NCI-H446 treated with DMSO at 0.1 percent for 48 hours (cell line): ENCODE measurements at regions not wholly inside any gene's neighbourhood (a gene's known extent, or its start where the extent isn't known, plus 50 kb on each side); places are given as distances from the start of the nearest gene placed in this dataset.

Source experiments
- DNase-seq: peaks from one replicate; lab custom pipeline; 2025; lab: John Stamatoyannopoulos, UW

DNA sequence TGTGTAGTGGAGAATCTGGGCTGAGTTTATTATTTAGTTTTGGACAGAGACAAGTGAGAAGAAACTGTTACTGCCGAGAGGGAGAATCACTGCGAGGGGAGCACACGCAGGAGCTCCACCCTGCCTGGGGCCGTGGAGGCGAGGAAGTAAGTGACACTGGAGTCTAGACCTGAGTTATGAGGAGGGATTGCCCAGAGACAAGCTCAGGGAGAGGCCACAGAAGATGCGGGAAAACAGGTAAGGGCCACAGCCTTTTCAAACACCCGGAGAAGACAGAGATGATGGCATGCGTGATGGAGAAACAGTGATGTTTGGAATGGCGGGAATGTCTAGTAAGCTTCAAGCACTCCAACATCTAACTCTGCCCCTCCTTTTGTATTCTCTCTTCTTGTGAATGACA is 84.1 kb downstream of the TNFSF11 start:
- no peak for DNase-seq

DNA sequence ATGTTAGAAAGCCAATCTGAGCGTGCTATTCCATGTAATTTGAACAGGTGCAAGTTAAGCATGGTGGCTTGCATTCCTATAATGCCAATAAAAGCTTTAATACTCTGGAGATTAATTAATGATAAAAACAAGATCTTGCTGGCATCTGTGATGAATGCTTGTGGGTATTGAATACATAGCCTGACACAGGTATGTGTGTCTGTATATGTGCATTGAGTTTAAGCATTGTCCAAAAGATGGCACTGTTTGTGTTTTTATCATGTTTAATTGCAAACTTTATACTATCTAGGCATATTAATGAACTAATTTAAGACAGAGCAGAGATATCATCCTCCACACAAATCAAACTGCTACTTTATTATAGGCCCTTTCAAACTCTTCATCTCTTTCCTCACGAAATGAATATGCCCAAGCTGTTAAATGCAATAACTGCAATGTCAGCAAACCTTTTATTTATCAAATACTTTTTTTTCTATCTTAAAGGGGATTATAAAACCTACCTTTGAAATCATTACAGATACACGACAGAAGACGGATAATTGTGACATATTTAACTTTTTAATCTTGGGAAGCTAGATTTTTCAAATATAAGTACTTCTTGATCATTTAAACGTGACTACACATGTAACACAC is 86.5 kb downstream of the TNFSF11 start:
- DNase-seq: no peak

DNA sequence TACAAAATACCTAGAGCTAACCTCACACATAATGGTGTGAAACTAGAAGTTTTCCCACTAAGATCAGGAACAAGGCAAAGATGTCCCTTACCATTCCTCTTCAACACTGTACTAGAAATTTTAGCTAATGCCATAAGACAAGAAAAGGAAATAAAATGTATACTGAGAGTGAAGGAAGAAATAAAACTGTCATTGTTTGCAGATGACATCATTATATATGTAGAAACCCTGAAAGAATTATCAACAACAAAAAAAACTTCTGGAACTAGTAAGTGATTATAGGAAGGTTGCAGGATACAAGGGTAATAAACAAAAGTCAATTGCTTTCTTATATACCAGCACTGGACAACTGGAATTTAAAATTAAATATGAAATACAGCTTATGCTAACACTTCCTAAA is 93.7 kb downstream of the TNFSF11 start:
- DNase-seq: no peak

GRCh38 chr13:42671502-42671901 is 97.5 kb downstream of the TNFSF11 start:
- DNase-seq: no peak

DNA sequence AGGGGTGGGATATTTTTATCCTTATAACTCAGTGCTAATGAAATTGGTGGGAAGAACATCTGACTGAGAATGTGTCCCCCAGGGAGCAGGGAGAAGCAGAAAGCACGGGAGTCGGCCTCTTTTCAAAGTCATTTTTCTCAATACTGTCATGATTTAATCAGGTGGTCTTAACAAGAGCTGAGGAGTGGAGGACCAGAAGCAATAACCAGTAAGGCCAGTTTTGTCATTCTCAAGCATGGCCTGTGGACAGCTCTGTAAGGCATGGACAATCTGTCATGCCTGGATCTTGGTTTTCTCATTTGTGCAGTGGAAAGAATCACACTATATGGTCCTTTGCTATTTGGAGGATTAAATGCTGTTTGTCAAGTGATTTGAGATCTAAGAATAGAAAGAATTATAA is 99.7 kb downstream of the TNFSF11 start:
- no peak for DNase-seq

DNA sequence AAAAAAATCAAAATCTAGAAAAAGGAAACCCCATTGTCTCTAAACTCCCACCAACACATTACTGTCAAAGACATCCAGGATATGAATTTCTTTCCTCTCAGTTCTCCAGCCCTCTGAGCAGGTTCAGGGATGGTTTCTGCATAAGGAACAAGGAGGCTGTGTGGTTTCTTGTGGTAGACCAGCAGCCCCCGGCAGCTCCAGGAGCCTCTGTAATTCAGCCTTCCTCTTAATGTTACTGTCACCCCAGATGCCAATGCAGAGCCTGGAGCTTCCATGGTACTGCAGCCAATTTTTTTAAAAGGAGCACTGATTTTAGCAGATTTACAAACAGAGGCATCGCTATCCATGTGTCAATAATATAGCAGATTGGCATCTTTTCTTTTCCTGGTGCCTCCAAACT is 100.6 kb upstream of the FAM216B start:
- DNase-seq: no peak

DNA sequence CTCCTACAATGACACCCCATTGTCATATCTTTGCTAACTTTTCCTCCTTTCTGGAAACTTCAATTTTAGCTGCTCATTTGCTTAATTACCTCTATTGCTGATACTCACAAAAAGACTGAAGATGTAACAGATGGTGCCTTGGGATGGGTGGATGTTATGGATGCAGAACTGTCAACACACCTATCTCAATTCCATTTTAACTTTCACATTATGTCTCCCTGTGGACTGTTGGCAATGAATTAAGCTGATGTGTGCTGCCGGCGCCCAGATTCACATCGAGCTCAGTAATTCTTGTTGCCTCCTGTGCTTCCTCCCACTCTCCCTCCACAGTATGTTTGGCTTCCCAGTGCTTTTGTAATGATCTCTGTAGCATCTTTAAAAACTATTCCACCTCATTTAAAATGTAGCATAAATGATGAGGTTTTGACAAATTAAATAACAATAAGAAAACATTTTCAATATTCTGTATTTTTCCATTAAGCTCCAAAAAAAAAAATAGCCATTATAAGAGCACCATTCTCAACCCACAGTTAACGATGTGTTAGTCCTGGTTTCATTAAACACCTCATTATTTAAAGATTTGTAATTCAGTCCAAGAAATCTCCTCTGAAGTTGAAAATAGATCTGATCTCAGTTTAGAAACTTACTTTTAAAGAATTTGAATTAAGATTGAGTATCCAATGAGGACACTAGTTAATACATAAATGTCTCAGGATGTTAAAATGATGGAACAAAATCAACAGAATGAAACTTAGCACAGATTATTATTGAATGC is 99.9 kb upstream of the FAM216B start:
- DNase-seq: peak; percentile 17

DNA sequence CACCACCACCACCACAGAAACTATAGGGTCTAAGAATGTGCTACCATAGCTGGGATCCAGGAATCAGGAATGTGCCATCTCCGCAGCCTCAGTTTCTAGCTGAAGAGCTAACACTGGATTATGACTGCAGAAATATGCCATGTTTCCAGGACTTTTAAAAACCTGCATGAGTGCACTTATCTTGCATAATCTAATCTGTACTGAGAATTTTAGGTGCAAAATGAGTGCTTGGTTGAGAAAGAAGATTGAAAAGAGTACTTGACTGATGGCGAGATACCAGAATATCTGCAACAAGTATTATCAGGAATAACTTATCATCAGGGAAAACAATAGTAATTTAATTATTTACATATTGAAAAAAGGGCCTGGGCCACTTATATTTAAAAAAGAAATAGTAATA is 97.2 kb upstream of the FAM216B start:
- no peak for DNase-seq

DNA sequence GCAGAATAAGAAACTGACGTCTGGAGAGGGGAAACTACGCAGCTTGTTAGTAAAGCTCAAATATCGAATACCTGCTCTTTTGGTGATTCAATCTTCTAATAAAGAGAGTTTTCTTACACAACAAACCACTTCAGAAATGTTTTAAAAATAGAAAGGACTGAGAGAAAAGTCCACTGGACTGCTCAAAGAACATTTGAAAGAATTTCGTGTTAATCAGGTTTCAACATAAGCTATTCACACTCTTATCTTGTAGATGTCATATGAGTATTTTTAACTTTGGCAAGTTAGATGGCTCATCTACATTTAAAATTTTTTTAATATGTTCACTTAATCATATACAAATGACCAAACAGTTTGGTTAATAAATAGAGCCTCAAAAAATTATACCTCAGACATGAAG is 95.6 kb upstream of the FAM216B start:
- DNase-seq: no peak

DNA sequence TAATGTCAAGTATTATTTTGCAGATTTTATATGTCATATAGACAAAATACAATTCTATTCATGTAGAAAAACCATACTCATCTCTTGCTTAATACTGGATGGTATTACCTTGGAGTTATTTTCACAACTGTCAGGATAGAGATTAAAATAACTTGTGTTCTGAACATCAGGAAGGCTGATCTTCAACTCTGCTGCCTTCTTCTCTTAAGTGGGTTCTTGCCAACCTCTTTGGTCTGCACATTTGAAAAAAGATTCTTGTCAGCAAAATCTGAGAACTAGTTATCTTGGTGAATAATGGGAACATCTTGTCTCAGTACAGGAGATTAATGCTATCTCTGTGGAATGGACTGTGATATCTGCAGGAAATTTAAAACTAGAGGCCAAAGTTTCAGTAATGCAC is 95.2 kb upstream of the FAM216B start:
- DNase-seq: no peak

GRCh38 chr13:42688821-42689220 is 92.6 kb upstream of the FAM216B start:
- DNase-seq: no peak

- no peak for DNase-seq
These were observed 85.2 kb upstream of the FAM216B start for GRCh38 chr13:42696191-42696590.

DNA sequence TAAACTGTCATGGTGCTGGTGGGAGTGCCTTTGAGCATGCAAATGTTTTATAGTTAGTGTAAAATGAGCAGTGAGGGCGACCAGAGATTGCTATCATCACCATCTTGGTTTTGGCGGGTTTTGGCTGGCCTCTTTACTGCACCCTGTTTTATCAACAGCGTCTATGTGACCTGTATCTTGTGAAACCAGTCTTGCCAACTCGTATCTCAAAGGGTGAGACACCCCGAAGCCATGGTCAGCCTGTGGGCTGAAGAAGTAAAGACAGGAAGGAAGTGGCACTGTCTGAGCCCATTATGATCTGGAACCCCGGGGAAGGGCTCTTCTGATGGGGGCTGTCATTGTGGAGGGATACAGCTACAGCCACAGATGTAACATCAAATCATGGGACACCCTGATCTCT is 81.5 kb upstream of the FAM216B start:
- no peak for DNase-seq

DNA sequence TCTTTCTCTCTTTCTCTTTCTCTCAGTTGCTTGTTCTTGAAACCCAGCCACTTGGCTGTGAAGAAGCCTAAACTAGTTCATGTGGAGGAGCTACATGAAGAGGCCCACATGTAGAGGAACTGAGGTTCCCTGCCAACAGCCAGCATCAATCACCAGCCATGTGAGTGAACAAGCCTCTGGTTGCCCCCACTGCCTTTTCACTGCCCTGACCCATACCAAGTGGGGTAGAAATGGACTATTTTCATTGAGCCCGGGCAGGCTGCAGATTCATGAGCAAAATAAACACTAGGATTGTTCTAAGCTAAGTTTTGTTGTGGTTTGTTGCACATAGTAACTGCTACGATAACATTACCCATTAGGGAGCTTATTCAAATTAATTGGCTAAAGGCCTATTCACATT is 78.7 kb upstream of the FAM216B start:
- no peak for DNase-seq

- no peak for DNase-seq
These were observed 77.6 kb upstream of the FAM216B start for GRCh38 chr13:42703740-42704139.

- DNase-seq: no peak
These were observed 75.1 kb upstream of the FAM216B start for GRCh38 chr13:42706286-42706685.

DNA sequence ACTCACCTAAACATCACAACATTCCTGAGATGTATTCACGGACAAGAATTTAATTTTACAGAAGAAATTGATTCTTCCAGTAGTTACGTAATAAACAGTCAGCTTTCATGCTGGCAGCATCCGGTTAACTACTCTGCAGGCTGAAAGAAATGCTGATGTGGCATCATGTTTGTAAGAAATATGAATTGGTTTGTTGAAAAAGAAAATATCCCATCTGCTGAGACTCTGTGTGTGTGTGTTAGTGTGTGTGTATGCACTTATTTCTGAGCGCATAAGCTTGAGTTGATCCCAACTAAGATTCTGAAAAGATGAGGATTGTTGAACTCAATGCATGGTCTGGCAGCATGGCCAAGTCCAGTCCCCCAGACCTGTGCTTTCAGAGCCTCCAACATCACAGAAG is 74.3 kb upstream of the FAM216B start:
- no peak for DNase-seq

- no peak for DNase-seq
These were observed 73.8 kb upstream of the FAM216B start for GRCh38 chr13:42707586-42707985.

GRCh38 chr13:42708391-42708790 is 73.0 kb upstream of the FAM216B start:
- DNase-seq: no peak

DNA sequence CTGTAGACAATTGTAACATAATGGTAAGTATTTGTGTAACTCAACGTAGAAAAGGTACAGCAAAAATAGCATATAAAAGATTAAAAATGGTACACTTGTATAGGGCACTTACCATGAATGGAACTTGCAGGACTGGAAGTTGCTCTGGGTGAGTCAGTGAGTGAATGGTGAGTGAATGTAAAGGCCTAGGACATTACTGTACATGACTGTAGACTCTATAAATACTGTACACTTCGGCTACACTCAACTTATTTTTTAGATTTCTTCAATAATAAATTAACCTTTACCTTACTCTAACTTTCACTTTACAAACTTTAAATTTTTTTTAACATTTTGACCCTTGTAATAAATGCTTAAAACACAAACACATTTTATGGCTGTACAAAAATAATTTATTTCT is 72.1 kb upstream of the FAM216B start:
- no peak for DNase-seq

GRCh38 chr13:42715909-42716308 is 65.5 kb upstream of the FAM216B start:
- DNase-seq: no peak

GRCh38 chr13:42717176-42717575 is 64.2 kb upstream of the FAM216B start:
- no peak for DNase-seq

GRCh38 chr13:42720113-42720857 is 61.1 kb upstream of the FAM216B start:
- DNase-seq: no peak
